ENCODE measurements at regions not wholly inside any gene's neighbourhood (a gene's known extent, or its start where the extent isn't known, plus 50 kb on each side); places are given as distances from the start of the nearest gene placed in this dataset.

- Histone ChIP-seq H4K20me1 (ENCODE audit: insufficient read depth, low read length) (no peaks in the 10 kb centered on the region), H3K36me3 (ENCODE audit: insufficient read depth, low read length) (no peaks in the 10 kb centered on the region), H3K9me3 (ENCODE audit: low read length) (no peaks in the 10 kb centered on the region), H3K4me1 (ENCODE audit: insufficient read depth, low read length, severe bottlenecking) (no peaks in the 10 kb centered on the region), H3F3A (ENCODE audit: insufficient read depth, low read length) (no peaks in the 10 kb centered on the region), H3K4me3 (ENCODE audit: low read depth, low read length, poor library complexity, severe bottlenecking) (no peak overlapping the region), H3K9me2 (ENCODE audit: low read depth, low read length) (no peaks in the 10 kb centered on the region), H2AFZ (ENCODE audit: low read length) (no peak overlapping the region), H3K27ac (ENCODE audit: low read depth, low read length, poor library complexity, severe bottlenecking) (no peak overlapping the region), H3K79me2 (ENCODE audit: insufficient read depth, low read length) (no peaks in the 10 kb centered on the region), H3K9ac (ENCODE audit: low read length) (no peak overlapping the region), H3K27me3 (ENCODE audit: insufficient read depth, low read length) (no peaks in the 10 kb centered on the region), H3K4me2 (ENCODE audit: low read length) (no peak overlapping the region)
- TF ChIP-seq, protein P1, sequence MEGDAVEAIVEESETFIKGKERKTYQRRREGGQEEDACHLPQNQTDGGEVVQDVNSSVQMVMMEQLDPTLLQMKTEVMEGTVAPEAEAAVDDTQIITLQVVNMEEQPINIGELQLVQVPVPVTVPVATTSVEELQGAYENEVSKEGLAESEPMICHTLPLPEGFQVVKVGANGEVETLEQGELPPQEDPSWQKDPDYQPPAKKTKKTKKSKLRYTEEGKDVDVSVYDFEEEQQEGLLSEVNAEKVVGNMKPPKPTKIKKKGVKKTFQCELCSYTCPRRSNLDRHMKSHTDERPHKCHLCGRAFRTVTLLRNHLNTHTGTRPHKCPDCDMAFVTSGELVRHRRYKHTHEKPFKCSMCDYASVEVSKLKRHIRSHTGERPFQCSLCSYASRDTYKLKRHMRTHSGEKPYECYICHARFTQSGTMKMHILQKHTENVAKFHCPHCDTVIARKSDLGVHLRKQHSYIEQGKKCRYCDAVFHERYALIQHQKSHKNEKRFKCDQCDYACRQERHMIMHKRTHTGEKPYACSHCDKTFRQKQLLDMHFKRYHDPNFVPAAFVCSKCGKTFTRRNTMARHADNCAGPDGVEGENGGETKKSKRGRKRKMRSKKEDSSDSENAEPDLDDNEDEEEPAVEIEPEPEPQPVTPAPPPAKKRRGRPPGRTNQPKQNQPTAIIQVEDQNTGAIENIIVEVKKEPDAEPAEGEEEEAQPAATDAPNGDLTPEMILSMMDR (IDR thresholded peaks at IDR 0.05; ENCODE audit: low read length) = no peak
- TF ChIP-seq EZH2 (IDR thresholded peaks at IDR 0.05; ENCODE audit: borderline replicate concordance, low read length) = no peak
Observed at GRCh38 chr5:163659568-163659902, 154.1 kb downstream of the MAT2B start.

GRCh38 chr5:163660486-163660885 lies 155.1 kb downstream of the MAT2B start:
- no peaks in the 10 kb centered on the region for H3K9me3 ChIP-seq (ENCODE audit: low read length)
- H3K4me3 ChIP-seq (ENCODE audit: low read depth, low read length, poor library complexity, severe bottlenecking) = no peak overlapping the region
- H3K9me2 ChIP-seq (ENCODE audit: low read depth, low read length) = no peaks in the 10 kb centered on the region
- no peak overlapping the region for H3K9ac ChIP-seq (ENCODE audit: low read length)
- no peaks in the 10 kb centered on the region for H3K27me3 ChIP-seq (ENCODE audit: insufficient read depth, low read length)
- no peaks in the 10 kb centered on the region for H3K79me2 ChIP-seq (ENCODE audit: insufficient read depth, low read length)
- TF ChIP-seq, protein P1 (IDR thresholded peaks at IDR 0.05; ENCODE audit: low read length) = no peak
- no peak for TF ChIP-seq EZH2 (IDR thresholded peaks at IDR 0.05; ENCODE audit: borderline replicate concordance, low read length)
- H3K4me2 ChIP-seq (ENCODE audit: low read length) = no peak overlapping the region
- H3K36me3 ChIP-seq (ENCODE audit: insufficient read depth, low read length) = no peaks in the 10 kb centered on the region
- H3K4me1 ChIP-seq (ENCODE audit: insufficient read depth, low read length, severe bottlenecking) = no peaks in the 10 kb centered on the region
- H3F3A ChIP-seq (ENCODE audit: insufficient read depth, low read length) = no peaks in the 10 kb centered on the region
- no peak overlapping the region for H3K27ac ChIP-seq (ENCODE audit: low read depth, low read length, poor library complexity, severe bottlenecking)
- no peaks in the 10 kb centered on the region for H4K20me1 ChIP-seq (ENCODE audit: insufficient read depth, low read length)
- no peak overlapping the region for H2AFZ ChIP-seq (ENCODE audit: low read length)

GRCh38 chr5:163661360-163661759 lies 155.9 kb downstream of the MAT2B start:
- no peak overlapping the region for H3K4me3 ChIP-seq (ENCODE audit: low read depth, low read length, poor library complexity, severe bottlenecking)
- no peak overlapping the region for H2AFZ ChIP-seq (ENCODE audit: low read length)
- H3K27me3 ChIP-seq (ENCODE audit: insufficient read depth, low read length) = no peaks in the 10 kb centered on the region
- H3K36me3 ChIP-seq (ENCODE audit: insufficient read depth, low read length) = no peaks in the 10 kb centered on the region
- no peaks in the 10 kb centered on the region for H3F3A ChIP-seq (ENCODE audit: insufficient read depth, low read length)
- H3K9ac ChIP-seq (ENCODE audit: low read length) = no peak overlapping the region
- no peak overlapping the region for H3K4me2 ChIP-seq (ENCODE audit: low read length)
- no peak for TF ChIP-seq EZH2 (IDR thresholded peaks at IDR 0.05; ENCODE audit: borderline replicate concordance, low read length)
- TF ChIP-seq, protein P1 (IDR thresholded peaks at IDR 0.05; ENCODE audit: low read length) = no peak
- no peaks in the 10 kb centered on the region for H3K9me2 ChIP-seq (ENCODE audit: low read depth, low read length)
- no peaks in the 10 kb centered on the region for H3K9me3 ChIP-seq (ENCODE audit: low read length)
- H3K79me2 ChIP-seq (ENCODE audit: insufficient read depth, low read length) = no peaks in the 10 kb centered on the region
- no peaks in the 10 kb centered on the region for H3K4me1 ChIP-seq (ENCODE audit: insufficient read depth, low read length, severe bottlenecking)
- no peaks in the 10 kb centered on the region for H4K20me1 ChIP-seq (ENCODE audit: insufficient read depth, low read length)
- H3K27ac ChIP-seq (ENCODE audit: low read depth, low read length, poor library complexity, severe bottlenecking) = no peak overlapping the region
